ENCODE measurements at regions not wholly inside any gene's neighbourhood (a gene's known extent, or its start where the extent isn't known, plus 50 kb on each side); places are given as distances from the start of the nearest gene placed in this dataset.

GRCh38 chr6:16857969-16858592 is 96.8 kb upstream of the ATXN1 start:
- Histone ChIP-seq H3K27ac (ENCODE audit: insufficient read depth, low read depth, low read length) (no peak overlapping the region), H3K4me2 (ENCODE audit: insufficient read depth, low read length) (no peak overlapping the region), H3K79me2 (ENCODE audit: control insufficient read depth, insufficient read depth, low read length) (no peaks in the 10 kb centered on the region), H3K36me3 (ENCODE audit: control insufficient read depth in 2 of 2, extremely low read depth in 1 of 2, insufficient read depth in 2 of 2, low read length in 2 of 2) (no peaks in the 10 kb centered on the region), H2AFZ (ENCODE audit: low read depth, low read length) (no peak overlapping the region), H3K9me3 (replicated peaks; ENCODE audit: control insufficient read depth, insufficient read depth, low read length) (no peaks in the 10 kb centered on the region), H3K9me1 (replicated peaks; ENCODE audit: control insufficient read depth, extremely low read depth, insufficient read depth, low read length) (no peaks in the 10 kb centered on the region), H3K4me3 (replicated peaks in 1 of 3; ENCODE audit: insufficient read depth in 1 of 3, low read depth in 1 of 3, low read length in 3 of 3) (no peak overlapping the region), H3K4me1 (ENCODE audit: control insufficient read depth, extremely low read depth, insufficient read depth, low read length) (no peaks in the 10 kb centered on the region), H4K20me1 (replicated peaks; ENCODE audit: control insufficient read depth, extremely low read depth, insufficient read depth, low read length) (no peaks in the 10 kb centered on the region), H3K27me3 (ENCODE audit: control insufficient read depth in 2 of 2, insufficient read depth in 2 of 2, low read length in 2 of 2) (no peaks in the 10 kb centered on the region), H3K9ac (replicated peaks; ENCODE audit: extremely low read depth, insufficient read depth, low read length) (no peak overlapping the region)
- intact Hi-C loops (cut with micrococcal nuclease) = no loop called here
- ChIA-PET CTCF (no interaction called here), POLR2A (no interaction called here)
- BruUV-seq (replicated peaks) = no TSS peak
- FAIRE-seq (no peak), DNase-seq (ENCODE audit: low read depth, low spot score) (no peak)
- dilution Hi-C loops (cut with MboI; ENCODE audit: extremely low pct_ligation_motif_present, low sequenced_read_pairs) = no loop called here
- TF ChIP-seq MAX (IDR thresholded peaks at IDR 0.05; ENCODE audit: insufficient read depth, insufficient read length) (no peak), POLR2A (IDR thresholded peaks at IDR 0.05; ENCODE audit: low read depth, low read length) (no peak), MYC (IDR thresholded peaks at IDR 0.05; ENCODE audit: low read depth, low read length) (no peak), JUN (IDR thresholded peaks at IDR 0.05; ENCODE audit: borderline replicate concordance, insufficient read depth, insufficient read length, low read depth) (no peak), POLR2AphosphoS5 (IDR thresholded peaks at IDR 0.05; ENCODE audit: insufficient read depth, low read depth, low read length) (no peak)

- BruUV-seq (replicated peaks) = no TSS peak
- POLR2A ChIA-PET = no interaction called here
- Histone ChIP-seq H3K9me3 (replicated peaks; ENCODE audit: control insufficient read depth, insufficient read depth, low read length) (no peaks in the 10 kb centered on the region), H3K79me2 (ENCODE audit: control insufficient read depth, insufficient read depth, low read length) (no peaks in the 10 kb centered on the region), H2AFZ (ENCODE audit: low read depth, low read length) (no peak overlapping the region), H3K4me2 (ENCODE audit: insufficient read depth, low read length) (no peak overlapping the region), H3K27ac (ENCODE audit: insufficient read depth, low read depth, low read length) (no peak overlapping the region), H3K9ac (replicated peaks; ENCODE audit: extremely low read depth, insufficient read depth, low read length) (no peak overlapping the region), H3K9me1 (replicated peaks; ENCODE audit: control insufficient read depth, extremely low read depth, insufficient read depth, low read length) (no peaks in the 10 kb centered on the region), H3K27me3 (ENCODE audit: control insufficient read depth in 2 of 2, insufficient read depth in 2 of 2, low read length in 2 of 2) (no peaks in the 10 kb centered on the region), H3K36me3 (ENCODE audit: control insufficient read depth in 2 of 2, extremely low read depth in 1 of 2, insufficient read depth in 2 of 2, low read length in 2 of 2) (no peaks in the 10 kb centered on the region), H3K4me1 (ENCODE audit: control insufficient read depth, extremely low read depth, insufficient read depth, low read length) (no peaks in the 10 kb centered on the region), H3K4me3 (replicated peaks in 1 of 3; ENCODE audit: insufficient read depth in 1 of 3, low read depth in 1 of 3, low read length in 3 of 3) (no peak overlapping the region), H4K20me1 (replicated peaks; ENCODE audit: control insufficient read depth, extremely low read depth, insufficient read depth, low read length) (no peaks in the 10 kb centered on the region)
- dilution Hi-C loops (cut with MboI; ENCODE audit: extremely low pct_ligation_motif_present, low sequenced_read_pairs) (no loop called here), intact Hi-C loops (cut with micrococcal nuclease) (no loop called here)
- TF ChIP-seq JUN (IDR thresholded peaks at IDR 0.05; ENCODE audit: borderline replicate concordance, insufficient read depth, insufficient read length, low read depth) (no peak), POLR2A (IDR thresholded peaks at IDR 0.05; ENCODE audit: low read depth, low read length) (no peak), CTCF (IDR thresholded peaks at IDR 0.05; ENCODE audit: extremely low read depth in 1 of 2, insufficient read depth in 1 of 2, low read depth in 1 of 2, low read length in 2 of 2) (no peak), FOS (IDR thresholded peaks at IDR 0.05; ENCODE audit: borderline replicate concordance, insufficient read depth, low read length) (no peak), EZH2 (IDR thresholded peaks at IDR 0.05; ENCODE audit: borderline replicate concordance, low read depth, low read length, severe bottlenecking) (no peak), MAX (IDR thresholded peaks at IDR 0.05; ENCODE audit: insufficient read depth, insufficient read length) (no peak), MYC (IDR thresholded peaks at IDR 0.05; ENCODE audit: low read depth, low read length) (no peak)
- FAIRE-seq = no peak
- CTCF ChIA-PET = no interaction called here
- DNase-seq (ENCODE audit: low read depth, low spot score) = no peak
These were observed 94.2 kb upstream of the ATXN1 start for GRCh38 chr6:16855460-16855859.

Data from endothelial cell of umbilical vein (primary cell).